Erythroblast (primary cell): ENCODE measurements at regions not wholly inside any gene's neighbourhood (a gene's known extent, or its start where the extent isn't known, plus 50 kb on each side); places are given as distances from the start of the nearest gene placed in this dataset.
"Not testable (repeated sequence)": the region's sequence is repeated elsewhere in the genome, so short reads cannot be mapped to it uniquely, and the experiment has no call there.

Experiments used
- DNase-seq, 2 experiments: peaks; one replicate each; lab custom pipeline; 2025; lab: John Stamatoyannopoulos, UW
- GATA1 ChIP-seq: IDR thresholded peaks from 2 replicates; pipeline ENCODE4 v1.6.1; 2011; ENCODE audit warnings: low read depth, mild to moderate bottlenecking, control low read depth, low read length, moderate library complexity
- POLR2A ChIP-seq: IDR thresholded peaks from 2 replicates; pipeline ENCODE4 v1.6.1; 2011; ENCODE audit warnings: mild to moderate bottlenecking, low read length

- TF ChIP-seq GATA1 (no peak), POLR2A (no peak)
- no peak for DNase-seq
These were observed 101.3 kb upstream of the EGFL6 start for GRCh38 chrX:13468096-13468495.

GRCh38 chrX:13467243-13467642 is 102.2 kb upstream of the EGFL6 start:
- TF ChIP-seq GATA1: no peak
- TF ChIP-seq POLR2A: no peak
- DNase-seq: no peak

DNA sequence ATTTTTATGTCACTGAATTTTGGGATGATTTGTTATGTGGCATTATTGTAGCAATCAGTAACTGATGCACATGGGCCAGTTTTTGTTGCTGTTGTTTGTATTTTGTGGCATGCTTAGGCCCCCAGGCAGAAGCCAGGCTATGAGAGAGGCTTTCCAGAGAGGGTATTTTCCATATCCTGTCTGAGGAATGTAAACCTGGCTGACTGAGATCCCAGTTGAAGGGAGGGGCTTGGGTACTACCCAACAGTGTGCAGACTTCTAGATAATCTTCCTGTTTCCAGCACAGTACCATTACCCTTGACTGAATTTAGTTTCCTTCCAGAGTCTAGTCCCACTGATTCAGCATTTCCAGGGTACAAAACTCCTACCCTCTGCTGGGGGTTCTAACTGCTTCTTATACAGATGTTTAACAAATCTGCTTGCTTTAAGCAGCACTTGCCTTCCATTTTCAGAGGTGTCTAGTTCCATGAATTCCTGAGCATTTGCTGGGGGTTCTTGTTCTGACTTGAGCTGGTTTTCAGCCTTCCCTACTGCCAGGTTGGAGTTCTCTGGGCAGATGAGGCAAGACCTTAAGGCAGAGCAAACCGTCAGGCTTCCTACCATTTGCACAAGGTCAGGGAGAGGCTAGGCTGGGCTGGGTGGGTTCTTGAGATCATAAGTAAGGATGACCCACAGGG is 104.7 kb upstream of the EGFL6 start:
- DNase-seq: no peak
- TF ChIP-seq POLR2A (no peak), GATA1 (no peak)

- DNase-seq: no peak
- TF ChIP-seq GATA1: no peak
- TF ChIP-seq POLR2A: no peak
These were observed 105.8 kb upstream of the EGFL6 start for GRCh38 chrX:13463608-13464007.

DNA sequence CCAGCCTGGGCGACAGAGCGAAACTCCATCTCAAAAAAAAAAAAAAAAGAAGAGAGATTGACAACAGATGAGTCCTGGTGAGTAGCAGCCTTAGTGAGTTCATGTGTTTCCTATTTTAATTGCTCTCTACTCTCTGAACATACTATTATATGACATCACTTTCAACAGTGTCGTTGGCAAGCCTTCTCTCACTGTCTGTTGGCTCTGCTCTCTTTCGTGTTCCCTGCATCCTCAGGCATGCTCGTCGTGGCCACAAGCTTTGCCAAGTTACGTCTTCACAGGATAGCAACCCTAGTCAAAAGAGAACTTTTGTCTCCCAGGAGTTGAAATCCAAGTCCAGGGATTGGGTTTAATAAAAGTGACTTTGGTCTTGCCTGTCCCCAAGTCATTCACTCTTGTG is 117.1 kb upstream of the EGFL6 start:
- no peak for DNase-seq
- TF ChIP-seq GATA1: no peak
- no peak for TF ChIP-seq POLR2A

DNA sequence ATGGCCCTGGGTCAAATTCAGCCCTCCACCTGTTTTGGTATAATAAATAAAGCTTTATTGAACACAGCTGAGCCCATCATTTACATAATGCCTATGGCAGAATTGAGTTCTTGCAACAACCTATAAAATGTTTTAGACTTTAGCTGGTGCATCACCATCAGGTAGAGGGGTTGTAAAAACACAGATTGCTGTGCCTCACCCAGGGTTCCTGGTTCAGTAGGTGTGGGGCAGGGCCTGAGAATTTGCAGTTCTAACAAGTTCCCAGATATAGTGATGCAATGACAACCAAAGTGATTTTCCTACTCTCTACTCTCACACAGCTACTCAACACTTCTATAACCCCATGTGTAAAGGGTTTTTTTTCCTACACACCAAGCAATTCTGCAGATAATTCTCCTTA is 120.0 kb upstream of the EGFL6 start:
- DNase-seq: no peak
- TF ChIP-seq POLR2A: no peak
- no peak for TF ChIP-seq GATA1

GRCh38 chrX:13448941-13449340 is 120.5 kb upstream of the EGFL6 start:
- no peak for TF ChIP-seq GATA1
- no peak for TF ChIP-seq POLR2A
- DNase-seq: no peak

DNA sequence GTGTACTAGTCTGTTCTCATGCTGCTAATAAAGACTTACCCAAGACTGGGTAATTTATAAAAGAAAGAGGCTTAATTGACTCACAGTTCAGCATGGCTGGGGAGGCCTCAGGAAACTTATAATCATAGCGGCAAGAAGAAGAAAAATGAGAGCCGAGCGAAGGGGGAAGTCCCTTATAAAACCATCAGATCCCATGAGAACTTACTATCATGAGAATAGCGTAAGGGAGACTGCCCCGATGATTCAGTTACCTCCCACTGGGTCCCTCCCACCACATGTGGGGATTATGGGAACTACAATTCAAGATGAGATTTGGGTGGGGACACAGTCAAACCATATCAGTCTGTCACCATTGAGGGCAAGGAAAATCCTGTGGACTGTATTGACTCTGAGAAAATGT is 121.8 kb upstream of the ATXN3L start:
- not testable (repeated sequence) for DNase-seq

DNA sequence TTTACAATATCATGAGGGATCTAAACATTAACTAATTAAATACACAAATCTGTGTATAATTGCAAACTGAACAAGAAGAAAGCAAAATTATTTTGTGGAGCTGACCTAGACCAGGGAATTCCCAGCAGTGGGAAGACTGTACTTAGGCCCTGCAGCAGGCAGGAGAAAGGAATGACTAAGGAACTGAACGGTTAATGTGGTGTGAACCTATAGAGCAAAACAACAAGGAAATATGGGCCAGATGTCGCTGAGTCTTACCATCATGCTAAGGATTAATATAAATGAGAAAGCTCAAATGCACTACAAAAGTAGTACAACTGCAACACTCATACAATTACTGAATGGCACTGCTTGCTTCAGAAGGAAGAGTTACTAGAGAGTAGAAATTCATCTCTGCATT is 120.3 kb upstream of the ATXN3L start:
- no peak for DNase-seq
- TF ChIP-seq POLR2A (no peak), GATA1 (no peak)

GRCh38 chrX:13433298-13433605 is 113.4 kb upstream of the ATXN3L start:
- DNase-seq: no peak
- no peak for TF ChIP-seq GATA1
- no peak for TF ChIP-seq POLR2A

DNA sequence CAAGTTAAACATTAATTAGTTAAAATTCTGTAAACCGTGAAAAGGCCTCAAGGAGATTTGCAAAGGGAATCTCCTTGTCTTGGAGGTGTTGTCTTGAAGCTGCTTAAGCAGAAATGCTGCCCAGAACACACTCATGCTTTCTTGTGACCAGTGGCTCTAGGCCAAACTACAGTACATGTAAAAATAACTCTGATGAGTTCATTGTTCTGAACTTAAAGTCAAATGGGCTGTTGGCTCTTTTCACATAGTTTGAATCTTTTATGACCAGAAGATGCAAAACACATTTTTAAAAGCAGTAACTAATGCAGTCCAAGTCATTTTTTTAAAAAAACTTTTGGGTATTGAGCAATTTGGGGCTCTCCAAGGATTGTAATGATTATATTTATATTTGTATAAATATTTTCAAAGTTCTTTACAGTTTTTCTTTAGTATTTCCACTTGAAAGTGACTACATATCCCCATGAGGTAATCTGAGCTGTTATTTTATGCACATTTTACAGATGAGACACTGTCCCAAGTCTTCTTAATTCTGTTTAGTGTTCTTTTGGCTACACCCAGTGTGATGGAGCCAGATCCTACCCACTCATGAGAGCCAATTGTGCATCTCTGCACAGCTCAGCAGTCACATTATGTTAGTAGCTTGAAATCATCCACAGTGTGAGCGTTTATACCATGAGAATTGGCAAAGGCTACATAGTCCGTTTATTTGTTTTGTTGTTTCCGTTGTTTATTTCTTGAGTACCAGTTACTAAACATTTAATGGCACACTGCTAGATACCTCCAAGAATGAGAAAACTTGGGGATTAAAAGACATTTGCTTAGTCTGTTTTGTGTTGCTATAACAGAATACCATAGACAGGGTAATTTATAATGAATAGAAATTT is 112.8 kb upstream of the ATXN3L start:
- DNase-seq: no peak
- TF ChIP-seq GATA1 (no peak), POLR2A (no peak)

- no peak for TF ChIP-seq GATA1
- no peak for TF ChIP-seq POLR2A
These were observed 110.4 kb upstream of the ATXN3L start for GRCh38 chrX:13430136-13430827.

GRCh38 chrX:13428053-13428786 is 108.4 kb upstream of the ATXN3L start:
- DNase-seq: no peak
- TF ChIP-seq GATA1: no peak
- TF ChIP-seq POLR2A: no peak

More at GRCh38 chrX:13430136-13430827, 110.4 kb upstream of the ATXN3L start:
- peak in 1 of 2 experiments; percentile 0 for DNase-seq

DNA sequence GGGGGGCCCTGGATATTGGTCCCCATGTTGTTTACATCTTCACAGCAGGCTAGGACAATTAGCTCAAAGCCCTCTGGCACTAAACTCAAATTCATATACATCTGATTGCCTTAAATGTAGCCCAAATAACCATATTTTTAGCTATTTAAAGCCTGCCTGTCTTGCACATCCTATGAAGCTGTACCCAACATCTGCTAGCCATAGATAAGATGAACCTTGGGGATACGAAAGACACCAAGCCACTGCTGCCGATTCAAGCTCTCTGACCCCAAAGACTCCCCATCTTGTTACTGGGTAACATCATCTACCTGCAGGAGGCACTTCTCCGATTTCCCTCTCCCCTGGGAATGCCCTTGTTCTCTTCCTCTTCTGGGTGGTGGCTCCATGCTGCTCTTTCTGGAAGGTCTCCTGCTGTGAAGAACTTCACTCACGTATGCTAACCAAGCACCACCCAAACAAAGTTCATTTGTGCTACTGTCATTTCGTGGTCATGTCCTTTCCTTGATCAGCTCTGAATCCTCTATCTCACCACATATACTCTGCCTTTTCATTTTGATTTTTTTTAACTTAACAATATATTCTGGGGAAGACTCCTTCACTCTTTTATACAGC is 107.7 kb upstream of the ATXN3L start:
- TF ChIP-seq GATA1 (no peak), POLR2A (no peak)
- DNase-seq: peak; percentile 54 to 58
